MCF 10A (cell line): ENCODE measurements at regions not wholly inside any gene's neighbourhood (a gene's known extent, or its start where the extent isn't known, plus 50 kb on each side); places are given as distances from the start of the nearest gene placed in this dataset.

Experiments used
- BruUV-seq: library from RNA; stranded (reverse); fragments of 400-500 nt; replicated peaks from 2 replicates; lab custom pipeline; 2021; lab: Mats Ljungman, UMichigan
- CTCF ChIA-PET: fragments of 300-600 bp; sonication (Branson Sonifier 250); formaldehyde crosslinking; extraction: SDS; loops from one replicate; lab custom pipeline; 2021; ENCODE audit warnings: antibody characterized with exemption, inconsistent platforms; lab: Yijun Ruan, JAX
- POLR2A ChIA-PET: fragments of 300-600, 350-650 bp; sonication (Branson Sonifier 250); formaldehyde crosslinking; extraction: SDS; loops from one replicate; lab custom pipeline; 2020; ENCODE audit warnings: antibody characterized with exemption, inconsistent platforms; lab: Yijun Ruan, JAX
- DNase-seq: peaks from one replicate; pipeline ENCODE4 v3.0.0-alpha.2; 2018; ENCODE audit not compliant: unreplicated experiment
- H3K27ac Mint-ChIP-seq: one replicate; pipeline ENCODE4 v1.8.0; 2022; ENCODE audit warnings: mild to moderate bottlenecking, low read depth, mixed read lengths; ENCODE audit not compliant: unreplicated experiment
- H3K27me3 Mint-ChIP-seq: one replicate; pipeline ENCODE4 v1.8.0; 2022; ENCODE audit warnings: mixed read lengths; ENCODE audit not compliant: insufficient read depth, unreplicated experiment
- H3K36me3 Mint-ChIP-seq: one replicate; pipeline ENCODE4 v1.8.0; 2022; ENCODE audit warnings: mild to moderate bottlenecking, moderate library complexity, mixed read lengths; ENCODE audit not compliant: insufficient read depth, unreplicated experiment
- H3K4me1 Mint-ChIP-seq: one replicate; pipeline ENCODE4 v1.8.0; 2022; ENCODE audit warnings: mixed read lengths; ENCODE audit not compliant: insufficient read depth, unreplicated experiment
- H3K4me3 Mint-ChIP-seq: one replicate; pipeline ENCODE4 v1.8.0; 2022; ENCODE audit warnings: mild to moderate bottlenecking, moderate library complexity, mixed read lengths; ENCODE audit not compliant: unreplicated experiment
- H3K9me3 Mint-ChIP-seq: one replicate; pipeline ENCODE4 v1.8.0; 2022; ENCODE audit warnings: mixed read lengths; ENCODE audit not compliant: unreplicated experiment
- intact Hi-C: fragments of 100-400 bp; cut with micrococcal nuclease; formaldehyde crosslinking; loops from 2 replicates; pipeline ENCODE4 v1.14.1; 2022
- TF ChIP-seq, protein P1 (sequence below): fragments of 200-600 bp; IDR thresholded peaks from one replicate; pipeline ENCODE4 v1.8.0; 2022; ENCODE audit warnings: antibody characterized with exemption, mild to moderate bottlenecking; ENCODE audit not compliant: unreplicated experiment

DNA sequence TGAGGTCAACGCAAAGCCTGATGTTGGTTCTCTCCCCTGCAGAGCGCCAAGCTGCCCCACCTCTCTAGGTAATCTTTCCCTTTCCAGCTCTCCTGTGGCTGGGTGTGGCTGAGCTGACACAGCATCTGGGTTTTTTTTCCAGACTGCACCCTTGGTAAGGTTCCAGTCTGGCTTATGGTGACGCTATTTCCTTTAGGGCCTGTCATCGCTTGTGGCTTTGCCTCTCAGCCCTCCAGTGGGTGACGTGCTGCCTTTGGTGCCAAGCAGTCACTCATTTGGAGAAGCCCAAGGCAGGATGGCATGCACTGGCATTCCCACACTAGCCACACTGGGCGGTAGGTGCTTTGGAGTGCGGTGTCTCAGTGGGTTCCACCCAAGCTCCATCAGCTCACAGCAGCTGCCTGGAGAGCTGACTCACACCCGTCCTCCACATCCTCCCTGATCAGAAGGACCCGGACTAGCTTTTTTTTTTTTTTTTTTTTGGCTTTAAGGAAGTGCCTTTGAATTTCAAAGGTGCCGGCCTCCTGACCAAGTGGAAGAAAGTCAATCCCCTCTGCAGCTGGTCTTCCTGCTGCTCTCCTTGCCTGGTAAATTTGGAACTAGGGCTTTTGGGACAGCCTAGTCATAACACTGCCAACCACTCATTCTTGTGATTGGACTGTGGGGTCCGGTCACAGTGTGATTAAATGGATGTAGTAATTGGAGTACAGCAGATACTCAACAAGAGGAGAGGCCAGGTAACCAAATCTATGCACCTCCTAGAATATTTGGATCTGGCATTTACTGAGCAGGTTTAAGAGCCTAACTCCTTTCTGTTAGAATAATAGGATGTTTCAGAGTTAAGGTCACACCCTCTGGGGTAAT lies 153.6 kb downstream of the CD83 start:
- ChIA-PET POLR2A (interaction anchor here (0.5 to 1.2 kb wide), 5 partner anchors 12 to 974 kb away, joined by 3 read pairs; partner anchors contain the start of gene JARID2), CTCF (interaction anchor here (0.6 kb wide), 1 partner anchor 360 kb away, joined by 3 read pairs; no protein-coding TSS in a partner anchor)
- TSS peak; percentile 74 for BruUV-seq
- no peaks in the 10 kb centered on the region for H3K27me3 Mint-ChIP-seq
- intact Hi-C loops = loop anchor here (1.0 to 5.0 kb wide), 3 partner anchors 461 to 1171 kb away; no protein-coding TSS in a partner anchor
- no peaks in the 10 kb centered on the region for H3K9me3 Mint-ChIP-seq
- no peak overlapping the region for H3K4me3 Mint-ChIP-seq
- peak overlapping the region; percentile 64 for H3K27ac Mint-ChIP-seq
- peaks cover 37% of the 10 kb centered on the region for H3K4me1 Mint-ChIP-seq
- TF ChIP-seq, protein P1, sequence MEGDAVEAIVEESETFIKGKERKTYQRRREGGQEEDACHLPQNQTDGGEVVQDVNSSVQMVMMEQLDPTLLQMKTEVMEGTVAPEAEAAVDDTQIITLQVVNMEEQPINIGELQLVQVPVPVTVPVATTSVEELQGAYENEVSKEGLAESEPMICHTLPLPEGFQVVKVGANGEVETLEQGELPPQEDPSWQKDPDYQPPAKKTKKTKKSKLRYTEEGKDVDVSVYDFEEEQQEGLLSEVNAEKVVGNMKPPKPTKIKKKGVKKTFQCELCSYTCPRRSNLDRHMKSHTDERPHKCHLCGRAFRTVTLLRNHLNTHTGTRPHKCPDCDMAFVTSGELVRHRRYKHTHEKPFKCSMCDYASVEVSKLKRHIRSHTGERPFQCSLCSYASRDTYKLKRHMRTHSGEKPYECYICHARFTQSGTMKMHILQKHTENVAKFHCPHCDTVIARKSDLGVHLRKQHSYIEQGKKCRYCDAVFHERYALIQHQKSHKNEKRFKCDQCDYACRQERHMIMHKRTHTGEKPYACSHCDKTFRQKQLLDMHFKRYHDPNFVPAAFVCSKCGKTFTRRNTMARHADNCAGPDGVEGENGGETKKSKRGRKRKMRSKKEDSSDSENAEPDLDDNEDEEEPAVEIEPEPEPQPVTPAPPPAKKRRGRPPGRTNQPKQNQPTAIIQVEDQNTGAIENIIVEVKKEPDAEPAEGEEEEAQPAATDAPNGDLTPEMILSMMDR = no peak
- no peaks in the 10 kb centered on the region for H3K36me3 Mint-ChIP-seq
- DNase-seq = peak; percentile 97

DNA sequence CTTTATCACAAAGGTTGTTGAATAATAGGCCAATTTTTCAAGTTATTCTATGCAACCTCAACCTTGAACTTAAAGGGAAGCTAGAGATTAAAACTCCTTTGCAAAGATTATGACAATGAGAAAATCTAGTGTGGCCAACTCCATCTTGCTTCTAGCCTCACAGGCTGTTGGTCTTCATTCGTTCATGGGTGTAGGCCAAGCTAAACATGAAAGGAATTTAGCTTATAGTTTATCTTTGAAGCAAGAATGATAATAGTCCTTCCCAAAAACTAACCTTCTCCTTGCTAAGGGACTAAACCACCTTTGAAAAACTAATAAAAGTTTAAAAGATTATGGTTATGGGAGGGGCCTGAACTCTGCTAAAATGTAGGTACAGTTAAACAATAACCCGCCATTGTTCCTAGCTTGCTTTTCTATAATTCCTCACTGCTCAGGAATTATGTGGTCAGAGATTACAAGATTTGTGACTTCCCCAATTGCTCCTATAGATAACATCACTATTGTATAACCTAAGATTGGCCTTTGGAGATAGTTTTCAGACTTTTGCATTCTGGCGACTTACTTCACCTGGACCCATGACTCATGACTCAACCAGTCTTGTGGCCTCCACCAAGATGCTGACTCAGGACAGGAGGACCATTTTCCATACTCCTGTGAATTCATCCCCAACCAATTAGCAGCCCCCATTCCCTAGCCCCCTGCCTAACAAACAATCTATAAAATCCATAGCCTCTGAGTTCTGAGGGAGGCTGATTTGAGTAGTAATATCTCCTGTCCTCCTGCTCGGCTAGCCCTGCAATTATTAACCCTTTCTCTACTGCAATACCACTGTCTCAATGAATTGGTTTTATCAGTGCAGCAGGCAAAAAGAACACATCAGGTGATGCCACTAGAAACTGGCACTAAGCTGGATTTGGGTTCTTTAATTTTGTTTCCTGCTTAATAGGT lies 154.5 kb downstream of the CD83 start:
- peak overlapping the region; percentile 64 for H3K27ac Mint-ChIP-seq
- CTCF ChIA-PET = interaction anchor here (0.6 to 1.0 kb wide), 2 partner anchors 11 to 359 kb away, joined by 3 to 4 read pairs; no protein-coding TSS in a partner anchor

DNA sequence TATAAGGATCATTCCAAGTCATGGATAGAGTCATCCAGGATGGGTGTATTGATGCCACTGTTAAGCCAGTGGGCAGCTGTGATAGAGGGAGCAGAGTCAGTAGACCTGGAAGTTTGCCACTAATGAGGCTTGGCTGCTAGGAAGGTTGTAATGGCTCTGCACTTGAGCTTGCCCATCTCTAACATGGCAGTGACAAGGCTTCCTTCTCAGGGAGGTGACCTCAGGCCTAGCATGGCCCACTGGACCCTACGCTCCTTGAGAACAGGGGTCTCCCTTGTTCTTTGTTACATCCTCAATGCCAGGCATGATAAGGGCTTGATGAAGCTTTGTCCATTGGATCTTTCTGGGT lies 155.1 kb downstream of the CD83 start:
- intact Hi-C loops = loop anchor here (5.0 kb wide), 2 partner anchors 460 to 1170 kb away; no protein-coding TSS in a partner anchor

More for the DNA sequence above, 154.5 kb downstream of the CD83 start:
- no peaks in the 10 kb centered on the region for H3K27me3 Mint-ChIP-seq
- POLR2A ChIA-PET = interaction anchor here (0.8 to 1.2 kb wide), 5 partner anchors 11 to 973 kb away, joined by 3 to 5 read pairs (median 3); partner anchors contain the start of gene JARID2
- peak; percentile 46 for DNase-seq
- H3K9me3 Mint-ChIP-seq = no peaks in the 10 kb centered on the region
- peaks cover 46% of the 10 kb centered on the region for H3K4me1 Mint-ChIP-seq
- no peaks in the 10 kb centered on the region for H3K36me3 Mint-ChIP-seq
- no peak overlapping the region for H3K4me3 Mint-ChIP-seq
- intact Hi-C loops = loop anchor here (1.0 to 5.0 kb wide), 3 partner anchors 460 to 1170 kb away; no protein-coding TSS in a partner anchor
- TF ChIP-seq, protein P1 = no peak
- BruUV-seq = no TSS peak

More for the DNA sequence above, 155.1 kb downstream of the CD83 start:
- ChIA-PET CTCF (interaction anchor here (1.0 kb wide), 1 partner anchor 10 kb away, joined by 4 read pairs; no protein-coding TSS in a partner anchor), POLR2A (interaction anchor here (1.0 kb wide), 1 partner anchor 13 kb away, joined by 5 read pairs; no protein-coding TSS in a partner anchor)
- no peak for DNase-seq
- H3K36me3 Mint-ChIP-seq = no peaks in the 10 kb centered on the region
- TF ChIP-seq, protein P1 = no peak
- peaks cover 46% of the 10 kb centered on the region for H3K4me1 Mint-ChIP-seq
- no peaks in the 10 kb centered on the region for H3K27me3 Mint-ChIP-seq
- no TSS peak for BruUV-seq
- H3K27ac Mint-ChIP-seq = no peak overlapping the region
- no peak overlapping the region for H3K4me3 Mint-ChIP-seq
- no peaks in the 10 kb centered on the region for H3K9me3 Mint-ChIP-seq
